K562 (cell line): ENCODE measurements at regions not wholly inside any gene's neighbourhood (a gene's known extent, or its start where the extent isn't known, plus 50 kb on each side); places are given as distances from the start of the nearest gene placed in this dataset.

Experiments
- ATAC-seq: fragments of 200-7000 bp; cut with Tn5 transposase; 3 replicates; pipeline ENCODE4 v1.9.1; 2020; ENCODE audit warnings: moderate library complexity
- BruUV-seq: library from RNA; stranded (reverse); fragments of 400-500 nt; replicated peaks from 2 replicates; lab custom pipeline; 2021; lab: Mats Ljungman, UMichigan
- CTCF ChIA-PET: fragments of 300-600 bp; formaldehyde crosslinking; extraction: SDS; loops from one replicate; lab custom pipeline; 2021; ENCODE audit warnings: low intra/inter-chr PET ratio; lab: Yijun Ruan, JAX
- POLR2A ChIA-PET: fragments of 300-600, 350-650 bp; sonication (Branson Sonifier 250); formaldehyde crosslinking; extraction: SDS; loops from one replicate; lab custom pipeline; 2021; ENCODE audit warnings: antibody characterized with exemption, inconsistent platforms; lab: Yijun Ruan, JAX
- DNase-seq, 4 experiments: peaks; one replicate each; pipeline versions ENCODE4 v3.0.0 to v3.0.0-alpha.2; 2011 to 2018; ENCODE audit warnings: low spot score in 3 of 4, mixed read lengths in 3 of 4; ENCODE audit errors: extremely low read depth in 1 of 4
- FAIRE-seq: peaks from 2 replicates; lab custom pipeline; 2011; peaks lifted over from hg19 to GRCh38; lab: Jason Lieb, UNC
- H2AFZ ChIP-seq: 2 replicates; pipeline ENCODE4 v1.6.0; 2011; ENCODE audit warnings: low read depth, low read length, control low read depth, inconsistent platforms
- H3K27ac ChIP-seq: fragments of 200-600 bp; 3 replicates; pipeline ENCODE4 v1.8.0; 2011; ENCODE audit warnings: low read depth, mild to moderate bottlenecking, control low read depth, inconsistent platforms, low read length, moderate library complexity, mixed read lengths; ENCODE audit errors: extremely low read depth
- H3K27me3 ChIP-seq, 2 experiments: fragments of 300-600 bp in 1 of 2; 2 replicates in 1 of 2; 3 replicates in 1 of 2; pipeline versions ENCODE4 v1.6.0 to v1.8.0; 2011; ENCODE audit warnings: inconsistent platforms in 2 of 2, low read length in 2 of 2, mild to moderate bottlenecking in 1 of 2, mixed read lengths in 1 of 2, moderate library complexity in 1 of 2; ENCODE audit not compliant: control insufficient read depth in 2 of 2, insufficient read depth in 2 of 2
- H3K36me3 ChIP-seq: fragments of 300-600 bp; 3 replicates; pipeline ENCODE4 v1.8.0; 2011; ENCODE audit warnings: mild to moderate bottlenecking, low read length, inconsistent platforms; ENCODE audit not compliant: control insufficient read depth, insufficient read depth
- H3K4me1 ChIP-seq, 2 experiments: fragments of 200-600 bp in 1 of 2; replicated peaks in 1 of 2; 2 replicates in 1 of 2; 3 replicates in 1 of 2; pipeline versions ENCODE4 v1.5.1 to v1.8.0; 2011; ENCODE audit warnings: inconsistent platforms in 2 of 2, low read length in 2 of 2, mild to moderate bottlenecking in 1 of 2, mixed read lengths in 1 of 2, moderate library complexity in 1 of 2; ENCODE audit not compliant: control insufficient read depth in 2 of 2, insufficient read depth in 2 of 2
- H3K4me2 ChIP-seq: 2 replicates; pipeline ENCODE4 v1.6.1; 2011; ENCODE audit warnings: low read length, control low read depth, inconsistent platforms, mixed read lengths; ENCODE audit not compliant: insufficient read depth
- H3K4me3 ChIP-seq: fragments of 200-600 bp; sonication (generic), shearing (Covaris generic); 2 replicates; pipeline ENCODE4 v1.5.1; 2016; ENCODE audit warnings: control low read depth, inconsistent platforms
- H3K79me2 ChIP-seq: fragments of 200-600 bp; 3 replicates; pipeline ENCODE4 v1.8.0; 2011; ENCODE audit warnings: low read length, inconsistent platforms; ENCODE audit not compliant: control insufficient read depth, insufficient read depth
- H3K9ac ChIP-seq, 2 experiments: 2 replicates each; pipeline versions ENCODE4 v1.6.0 to v1.6.1; 2011; ENCODE audit warnings: low read depth in 2 of 2, low read length in 2 of 2, control low read depth in 1 of 2, inconsistent platforms in 1 of 2, mild to moderate bottlenecking in 1 of 2, mixed read lengths in 1 of 2; ENCODE audit not compliant: insufficient read depth in 1 of 2
- H3K9me1 ChIP-seq: one replicate; pipeline ENCODE4 v1.6.0; 2011; ENCODE audit warnings: inconsistent platforms, mild to moderate bottlenecking, low read length, moderate library complexity; ENCODE audit not compliant: control insufficient read depth, insufficient read depth
- H3K9me3 ChIP-seq: replicated peaks from 2 replicates; pipeline ENCODE4 v1.5.1; 2011; ENCODE audit warnings: low read depth, low read length, inconsistent platforms; ENCODE audit not compliant: control insufficient read depth, insufficient read depth
- H4K20me1 ChIP-seq: replicated peaks from 2 replicates; pipeline ENCODE4 v1.6.1; 2011; ENCODE audit warnings: low read length, inconsistent platforms, mixed read lengths; ENCODE audit not compliant: control insufficient read depth, insufficient read depth
- CEBPG ChIP-seq, 3 experiments: fragments of 200-800 bp in 1 of 3; sonication (Bioruptor generic) in 1 of 3; sonication (generic) in 1 of 3; formaldehyde crosslinking in 1 of 3; IDR thresholded peaks in 2 of 3; conservative IDR thresholded peaks in 1 of 3; 2 replicates each; pipeline versions ENCODE4 v1.6.1 to v1.8.0; 2016 to 2022; ENCODE audit warnings: missing compliant biosample characterization in 2 of 3, missing genetic modification characterization in 2 of 3, mild to moderate bottlenecking in 1 of 3, missing genetic modification reagents in 1 of 3
- CHD4 ChIP-seq: fragments of 200-600 bp; sonication (generic); IDR thresholded peaks from 3 replicates; pipeline ENCODE4 v1.6.1; 2012; ENCODE audit warnings: low read depth, mild to moderate bottlenecking, mixed read lengths, low read length, inconsistent platforms; ENCODE audit not compliant: insufficient read depth, insufficient replicate concordance, poor library complexity, severe bottlenecking
- EHMT2 ChIP-seq: fragments of 450-650 bp; IDR thresholded peaks from 2 replicates; pipeline ENCODE4 v1.6.1; 2018; ENCODE audit warnings: antibody characterized with exemption
- RBM14 ChIP-seq: fragments of 200-400 bp; formaldehyde crosslinking; IDR thresholded peaks from 2 replicates; pipeline ENCODE4 v1.6.1; 2018; ENCODE audit warnings: low read depth, mild to moderate bottlenecking, low read length, moderate library complexity, borderline replicate concordance; ENCODE audit not compliant: insufficient read depth
- STAT5B ChIP-seq: fragments of 250-450 bp; sonication (Bioruptor Pico); IDR thresholded peaks from 2 replicates; pipeline ENCODE4 v1.8.0; 2021; ENCODE audit warnings: mild to moderate bottlenecking, inconsistent platforms
- ZNF224 ChIP-seq: sonication (generic); formaldehyde crosslinking; IDR thresholded peaks from 2 replicates; pipeline ENCODE4 v1.8.0; 2022; ENCODE audit warnings: mild to moderate bottlenecking, missing genetic modification reagents
- ZNF609 ChIP-seq: sonication (generic); formaldehyde crosslinking; IDR thresholded peaks from 2 replicates; pipeline ENCODE4 v1.8.1; 2023; ENCODE audit warnings: missing genetic modification reagents, mild to moderate bottlenecking, borderline replicate concordance
- in situ Hi-C: fragments of 300-500 bp; cut with MboI; formaldehyde crosslinking; loops from 4 replicates; pipeline ENCODE4 v1.15.0; 2018; ENCODE audit warnings: inconsistent platforms, mixed read lengths
- intact Hi-C: fragments of 100-400 bp; cut with micrococcal nuclease; formaldehyde crosslinking; loops from 2 replicates; pipeline ENCODE4 v1.14.2; 2022
- TF ChIP-seq, protein P1 (sequence below): fragments of 450-650 bp; formaldehyde crosslinking; conservative IDR thresholded peaks from 2 replicates; pipeline ENCODE4 v1.4.0; 2022; ENCODE audit warnings: mild to moderate bottlenecking, missing genetic modification characterization
- TF ChIP-seq, protein P2 (sequence below): fragments of 250-450 bp; sonication (Bioruptor Pico); IDR thresholded peaks from 2 replicates; pipeline ENCODE4 v1.5.0; 2020; ENCODE audit warnings: mild to moderate bottlenecking
- TF ChIP-seq, protein P3 (sequence below): fragments of 450-650 bp; IDR thresholded peaks from 2 replicates; pipeline ENCODE4 v1.7.0; 2016; ENCODE audit warnings: borderline replicate concordance

DNA sequence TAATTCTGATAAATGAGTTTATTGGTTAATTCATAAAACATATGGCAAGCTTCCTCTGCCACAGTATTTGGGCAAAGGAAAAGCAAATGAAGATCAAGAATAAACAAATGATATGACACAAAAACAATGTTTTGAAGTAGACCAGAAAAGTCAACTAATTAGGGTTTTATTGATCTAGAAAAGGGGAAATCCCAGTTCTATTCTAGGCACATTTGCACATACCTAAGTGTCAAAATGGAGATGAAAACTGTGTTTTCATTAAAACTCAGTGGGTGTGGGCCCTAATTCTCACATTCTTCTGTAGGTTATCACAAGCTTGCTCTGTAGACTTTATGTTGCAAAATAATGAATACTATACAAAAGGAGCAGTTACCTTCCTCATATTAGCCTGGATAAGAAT is 69.0 kb upstream of the TENT5A start:
- CTCF ChIA-PET: no interaction called here
- no peak for ATAC-seq
- in situ Hi-C loops: no loop called here

More for the DNA sequence above, 69.0 kb upstream of the TENT5A start:
- Histone ChIP-seq H3K4me1 (no peaks in the 10 kb centered on the region), H3K27me3 (no peaks in the 10 kb centered on the region), H3K9me1 (no peaks in the 10 kb centered on the region), H3K9ac (no peak overlapping the region), H2AFZ (no peak overlapping the region), H3K9me3 (no peaks in the 10 kb centered on the region), H3K4me3 (no peak overlapping the region), H3K36me3 (no peaks in the 10 kb centered on the region), H3K4me2 (no peak overlapping the region), H4K20me1 (no peaks in the 10 kb centered on the region), H3K27ac (no peak overlapping the region), H3K79me2 (no peaks in the 10 kb centered on the region)
- intact Hi-C loops: no loop called here
- POLR2A ChIA-PET: no interaction called here
- DNase-seq: no peak
- no TSS peak for BruUV-seq
- TF ChIP-seq CHD4 (no peak), EHMT2 (no peak), STAT5B (CRISPR knock-in tag) (no peak), ZNF609 (CRISPR knock-in tag) (no peak), CEBPG (CRISPR knock-in tag; IDR thresholded peaks at IDR 0.05) (no peak), CEBPG (tag; conservative IDR thresholded peaks at IDR 0.05 in 1 of 2, IDR thresholded peaks at IDR 0.05 in 1 of 2) (no peak), RBM14 (no peak), ZNF224 (no peak)
- TF ChIP-seq, protein P1, sequence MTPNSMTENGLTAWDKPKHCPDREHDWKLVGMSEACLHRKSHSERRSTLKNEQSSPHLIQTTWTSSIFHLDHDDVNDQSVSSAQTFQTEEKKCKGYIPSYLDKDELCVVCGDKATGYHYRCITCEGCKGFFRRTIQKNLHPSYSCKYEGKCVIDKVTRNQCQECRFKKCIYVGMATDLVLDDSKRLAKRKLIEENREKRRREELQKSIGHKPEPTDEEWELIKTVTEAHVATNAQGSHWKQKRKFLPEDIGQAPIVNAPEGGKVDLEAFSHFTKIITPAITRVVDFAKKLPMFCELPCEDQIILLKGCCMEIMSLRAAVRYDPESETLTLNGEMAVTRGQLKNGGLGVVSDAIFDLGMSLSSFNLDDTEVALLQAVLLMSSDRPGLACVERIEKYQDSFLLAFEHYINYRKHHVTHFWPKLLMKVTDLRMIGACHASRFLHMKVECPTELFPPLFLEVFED (CRISPR knock-in tag): no peak
- TF ChIP-seq, protein P2, sequence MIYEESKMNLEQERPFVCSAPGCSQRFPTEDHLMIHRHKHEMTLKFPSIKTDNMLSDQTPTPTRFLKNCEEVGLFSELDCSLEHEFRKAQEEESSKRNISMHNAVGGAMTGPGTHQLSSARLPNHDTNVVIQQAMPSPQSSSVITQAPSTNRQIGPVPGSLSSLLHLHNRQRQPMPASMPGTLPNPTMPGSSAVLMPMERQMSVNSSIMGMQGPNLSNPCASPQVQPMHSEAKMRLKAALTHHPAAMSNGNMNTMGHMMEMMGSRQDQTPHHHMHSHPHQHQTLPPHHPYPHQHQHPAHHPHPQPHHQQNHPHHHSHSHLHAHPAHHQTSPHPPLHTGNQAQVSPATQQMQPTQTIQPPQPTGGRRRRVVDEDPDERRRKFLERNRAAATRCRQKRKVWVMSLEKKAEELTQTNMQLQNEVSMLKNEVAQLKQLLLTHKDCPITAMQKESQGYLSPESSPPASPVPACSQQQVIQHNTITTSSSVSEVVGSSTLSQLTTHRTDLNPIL: no peak
- TF ChIP-seq, protein P3, sequence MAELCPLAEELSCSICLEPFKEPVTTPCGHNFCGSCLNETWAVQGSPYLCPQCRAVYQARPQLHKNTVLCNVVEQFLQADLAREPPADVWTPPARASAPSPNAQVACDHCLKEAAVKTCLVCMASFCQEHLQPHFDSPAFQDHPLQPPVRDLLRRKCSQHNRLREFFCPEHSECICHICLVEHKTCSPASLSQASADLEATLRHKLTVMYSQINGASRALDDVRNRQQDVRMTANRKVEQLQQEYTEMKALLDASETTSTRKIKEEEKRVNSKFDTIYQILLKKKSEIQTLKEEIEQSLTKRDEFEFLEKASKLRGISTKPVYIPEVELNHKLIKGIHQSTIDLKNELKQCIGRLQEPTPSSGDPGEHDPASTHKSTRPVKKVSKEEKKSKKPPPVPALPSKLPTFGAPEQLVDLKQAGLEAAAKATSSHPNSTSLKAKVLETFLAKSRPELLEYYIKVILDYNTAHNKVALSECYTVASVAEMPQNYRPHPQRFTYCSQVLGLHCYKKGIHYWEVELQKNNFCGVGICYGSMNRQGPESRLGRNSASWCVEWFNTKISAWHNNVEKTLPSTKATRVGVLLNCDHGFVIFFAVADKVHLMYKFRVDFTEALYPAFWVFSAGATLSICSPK: no peak
- FAIRE-seq: no peak
